MM.1S (cell line): ENCODE measurements at regions not wholly inside any gene's neighbourhood (a gene's known extent, or its start where the extent isn't known, plus 50 kb on each side); places are given as distances from the start of the nearest gene placed in this dataset.

ENCODE experiments used
- DNase-seq: peaks from one replicate; pipeline ENCODE4 v3.0.0-alpha.2; 2015
- H2AFZ ChIP-seq: fragments of 300-600 bp; sonication (generic); 2 replicates; pipeline ENCODE4 v1.6.0; 2016; ENCODE audit warnings: antibody characterized with exemption, low read length
- H3F3A ChIP-seq: fragments of 300-600 bp; sonication (generic); 2 replicates; pipeline ENCODE4 v1.6.1; 2016; ENCODE audit warnings: mild to moderate bottlenecking, antibody characterized with exemption, low read length, moderate library complexity, mixed read lengths; ENCODE audit not compliant: insufficient read depth
- H3K27ac ChIP-seq: fragments of 300-600 bp; sonication (generic); 2 replicates; pipeline ENCODE4 v1.5.1; 2016; ENCODE audit warnings: mild to moderate bottlenecking, low read length
- H3K27me3 ChIP-seq: fragments of 300-600 bp; sonication (generic); replicated peaks from 2 replicates; pipeline ENCODE4 v1.6.0; 2016; ENCODE audit warnings: low read length; ENCODE audit not compliant: insufficient read depth
- H3K36me3 ChIP-seq: fragments of 300-600 bp; sonication (generic); replicated peaks from 2 replicates; pipeline ENCODE4 v1.6.1; 2016; ENCODE audit warnings: mild to moderate bottlenecking, low read length, mixed read lengths; ENCODE audit not compliant: insufficient read depth
- H3K4me1 ChIP-seq: fragments of 300-600 bp; sonication (generic); 2 replicates; pipeline ENCODE4 v1.6.1; 2016; ENCODE audit warnings: low read length, mixed read lengths
- H3K4me2 ChIP-seq: fragments of 300-600 bp; sonication (generic); 2 replicates; pipeline ENCODE4 v1.6.0; 2016; ENCODE audit warnings: low read depth, low read length
- H3K4me3 ChIP-seq: fragments of 300-600 bp; sonication (generic); 2 replicates; pipeline ENCODE4 v1.5.1; 2016; ENCODE audit warnings: low read length, mixed read lengths
- H3K79me2 ChIP-seq: fragments of 300-600 bp; sonication (generic); 2 replicates; pipeline ENCODE4 v1.6.1; 2016; ENCODE audit warnings: mixed run types, low read length, mixed read lengths
- H3K9ac ChIP-seq: fragments of 300-600 bp; sonication (generic); 2 replicates; pipeline ENCODE4 v1.6.1; 2016; ENCODE audit warnings: low read length, mixed read lengths
- H3K9me2 ChIP-seq: fragments of 300-600 bp; sonication (generic); replicated peaks from 2 replicates; pipeline ENCODE4 v1.6.1; 2016; ENCODE audit warnings: mild to moderate bottlenecking, low read length, mixed read lengths; ENCODE audit not compliant: insufficient read depth
- H3K9me3 ChIP-seq: fragments of 300-600 bp; sonication (generic); replicated peaks from 2 replicates; pipeline ENCODE4 v1.6.1; 2016; ENCODE audit warnings: mild to moderate bottlenecking, low read length, mixed read lengths; ENCODE audit not compliant: insufficient read depth
- H4K20me1 ChIP-seq: fragments of 300-600 bp; sonication (generic); 2 replicates; pipeline ENCODE4 v1.6.1; 2016; ENCODE audit warnings: mild to moderate bottlenecking, low read length, moderate library complexity, mixed read lengths; ENCODE audit not compliant: insufficient read depth
- EZH2 ChIP-seq: fragments of 300-600 bp; sonication (generic); optimal IDR thresholded peaks from 2 replicates; pipeline ENCODE3; 2017; ENCODE audit warnings: low read depth, mild to moderate bottlenecking, antibody characterized with exemption, low read length, mixed read lengths
- EZH2phosphoT487 ChIP-seq: fragments of 300-600 bp; sonication (generic); IDR thresholded peaks from 2 replicates; pipeline ENCODE4 v1.6.1; 2018; ENCODE audit warnings: antibody characterized with exemption, low read length
- TF ChIP-seq, protein P1 (sequence below): fragments of 300-600 bp; sonication (generic); IDR thresholded peaks from 2 replicates; pipeline ENCODE4 v1.5.1; 2016; ENCODE audit warnings: antibody characterized with exemption, low read length, mixed read lengths

DNA sequence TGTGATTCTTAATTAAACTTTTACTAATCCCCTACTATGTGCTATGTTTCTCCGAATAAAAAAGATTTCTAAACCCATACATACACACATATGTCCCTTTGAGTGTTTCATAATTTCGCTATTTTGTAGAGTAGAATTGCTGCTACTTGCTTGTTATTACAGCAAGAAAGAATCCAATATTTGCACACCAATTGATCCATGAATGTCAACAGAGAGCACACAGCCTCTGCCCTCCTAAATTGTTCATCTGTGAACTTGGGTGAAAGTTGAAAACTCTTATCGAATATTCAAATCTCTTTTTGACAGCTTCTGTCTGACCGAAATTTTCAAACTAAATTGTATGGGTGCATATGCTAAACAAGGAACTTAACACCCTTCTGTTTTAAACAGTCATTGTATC is 83.4 kb upstream of the RASEF start:
- H2AFZ ChIP-seq, result no peak overlapping the region
- no peak overlapping the region for H3K27ac ChIP-seq
- no peak overlapping the region for H3K9ac ChIP-seq
- H3F3A ChIP-seq, result no peaks in the 10 kb centered on the region; the same call in 1 of the 2 replicates
- H3K9me2 ChIP-seq, result no peaks in the 10 kb centered on the region
- no peak overlapping the region for H3K4me3 ChIP-seq
- H3K27me3 ChIP-seq, result no peaks in the 10 kb centered on the region
- H3K4me2 ChIP-seq, result no peak overlapping the region
- DNase-seq, result no peak
- H3K9me3 ChIP-seq, result no peaks in the 10 kb centered on the region
- H3K79me2 ChIP-seq, result no peaks in the 10 kb centered on the region
- H4K20me1 ChIP-seq, result no peaks in the 10 kb centered on the region
- H3K4me1 ChIP-seq, result peaks cover 10% of the 10 kb centered on the region; the same call in 1 of the 2 replicates
- H3K36me3 ChIP-seq, result no peaks in the 10 kb centered on the region
- no peak for TF ChIP-seq EZH2
- TF ChIP-seq, protein P1, sequence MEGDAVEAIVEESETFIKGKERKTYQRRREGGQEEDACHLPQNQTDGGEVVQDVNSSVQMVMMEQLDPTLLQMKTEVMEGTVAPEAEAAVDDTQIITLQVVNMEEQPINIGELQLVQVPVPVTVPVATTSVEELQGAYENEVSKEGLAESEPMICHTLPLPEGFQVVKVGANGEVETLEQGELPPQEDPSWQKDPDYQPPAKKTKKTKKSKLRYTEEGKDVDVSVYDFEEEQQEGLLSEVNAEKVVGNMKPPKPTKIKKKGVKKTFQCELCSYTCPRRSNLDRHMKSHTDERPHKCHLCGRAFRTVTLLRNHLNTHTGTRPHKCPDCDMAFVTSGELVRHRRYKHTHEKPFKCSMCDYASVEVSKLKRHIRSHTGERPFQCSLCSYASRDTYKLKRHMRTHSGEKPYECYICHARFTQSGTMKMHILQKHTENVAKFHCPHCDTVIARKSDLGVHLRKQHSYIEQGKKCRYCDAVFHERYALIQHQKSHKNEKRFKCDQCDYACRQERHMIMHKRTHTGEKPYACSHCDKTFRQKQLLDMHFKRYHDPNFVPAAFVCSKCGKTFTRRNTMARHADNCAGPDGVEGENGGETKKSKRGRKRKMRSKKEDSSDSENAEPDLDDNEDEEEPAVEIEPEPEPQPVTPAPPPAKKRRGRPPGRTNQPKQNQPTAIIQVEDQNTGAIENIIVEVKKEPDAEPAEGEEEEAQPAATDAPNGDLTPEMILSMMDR, result no peak
- no peak for TF ChIP-seq EZH2phosphoT487

DNA sequence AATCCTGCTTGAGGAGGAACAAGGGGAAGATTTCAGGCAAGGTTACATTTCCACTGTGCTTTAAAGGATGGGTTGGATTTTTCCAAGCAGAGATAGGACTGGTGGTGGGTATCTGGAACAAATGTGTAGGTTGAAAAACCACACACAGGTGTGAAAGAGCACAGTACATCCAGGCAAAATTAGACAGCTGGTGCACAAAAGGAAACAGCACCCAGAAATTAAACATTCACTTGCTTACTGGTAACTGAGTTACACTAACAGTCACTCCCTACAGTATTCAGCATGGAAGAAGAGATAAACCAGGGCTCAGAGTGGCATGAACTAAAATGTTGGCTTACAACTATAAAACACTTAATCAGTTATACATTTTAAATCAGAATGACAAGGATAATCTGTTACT is 81.5 kb upstream of the RASEF start:
- Histone ChIP-seq H4K20me1 (no peaks in the 10 kb centered on the region), H3K36me3 (no peaks in the 10 kb centered on the region), H3K9me2 (no peaks in the 10 kb centered on the region), H3K9me3 (no peaks in the 10 kb centered on the region), H2AFZ (no peak overlapping the region), H3K9ac (no peak overlapping the region), H3K27ac (no peak overlapping the region), H3K4me2 (no peak overlapping the region), H3K79me2 (no peaks in the 10 kb centered on the region), H3K27me3 (no peaks in the 10 kb centered on the region), H3K4me3 (no peak overlapping the region), H3K4me1 (peaks cover 10% of the 10 kb centered on the region; the same call in 1 of the 2 replicates), H3F3A (no peaks in the 10 kb centered on the region; the same call in 1 of the 2 replicates)
- no peak for TF ChIP-seq EZH2
- no peak for TF ChIP-seq EZH2phosphoT487
- TF ChIP-seq, protein P1, result no peak
- peak; percentile 31 for DNase-seq

DNA sequence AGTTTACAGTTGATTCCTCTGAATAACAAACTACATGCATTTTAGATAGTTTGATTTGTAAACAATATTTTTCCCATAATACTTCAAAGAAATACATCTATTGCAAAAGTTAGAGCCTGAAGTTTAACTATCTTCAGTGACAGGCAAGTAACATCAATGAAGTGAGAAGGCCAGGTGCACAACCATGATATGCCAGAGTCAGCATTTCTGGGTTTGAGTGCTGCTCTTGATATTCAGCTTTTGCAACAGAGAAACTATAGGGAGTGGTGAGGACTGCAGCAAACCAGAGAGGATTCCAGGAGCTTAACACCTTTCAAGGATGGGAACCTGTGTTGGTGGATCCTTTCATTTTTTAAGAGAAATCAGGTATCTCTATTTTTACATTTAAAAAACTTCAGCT is 79.4 kb upstream of the RASEF start:
- Histone ChIP-seq H3K9me3 (no peaks in the 10 kb centered on the region), H3K27ac (no peak overlapping the region)

More for the DNA sequence above, 79.4 kb upstream of the RASEF start:
- no peak overlapping the region for H2AFZ ChIP-seq
- H4K20me1 ChIP-seq, result no peaks in the 10 kb centered on the region
- H3K9me2 ChIP-seq, result no peaks in the 10 kb centered on the region
- H3K27me3 ChIP-seq, result no peaks in the 10 kb centered on the region
- peak; percentile 59 for DNase-seq
- no peaks in the 10 kb centered on the region; the same call in 1 of the 2 replicates for H3F3A ChIP-seq
- H3K4me1 ChIP-seq, result peaks cover 10% of the 10 kb centered on the region; the same call in 1 of the 2 replicates
- no peaks in the 10 kb centered on the region for H3K36me3 ChIP-seq
- TF ChIP-seq, protein P1, result no peak
- TF ChIP-seq EZH2phosphoT487 (no peak), EZH2 (no peak)
- no peak overlapping the region for H3K4me3 ChIP-seq
- no peaks in the 10 kb centered on the region for H3K79me2 ChIP-seq
- H3K4me2 ChIP-seq, result no peak overlapping the region
- no peak overlapping the region for H3K9ac ChIP-seq
